Fibroblast of pulmonary artery (primary cell): ENCODE measurements at regions not wholly inside any gene's neighbourhood (a gene's known extent, or its start where the extent isn't known, plus 50 kb on each side); places are given as distances from the start of the nearest gene placed in this dataset.
"Not testable (repeated sequence)": the region's sequence is repeated elsewhere in the genome, so short reads cannot be mapped to it uniquely, and the experiment has no call there.

Source experiments
- DNase-seq: peaks from one replicate; pipeline ENCODE4 v3.0.0-alpha.2; 2010; ENCODE audit warnings: low read depth
- H3K4me3 ChIP-seq: replicated peaks from 2 replicates; pipeline ENCODE4 v1.5.1; 2011; ENCODE audit warnings: low read depth, mild to moderate bottlenecking, control low read depth, low read length, moderate library complexity
- TF ChIP-seq, protein P1 (sequence below): IDR thresholded peaks from 2 replicates; pipeline ENCODE4 v1.5.1; 2011; ENCODE audit warnings: mild to moderate bottlenecking, control low read depth, low read length, inconsistent platforms; ENCODE audit errors: missing control alignments

GRCh38 chr7:53358269-53358668 lies 322.8 kb downstream of the POM121L12 start:
- TF ChIP-seq, protein P1, sequence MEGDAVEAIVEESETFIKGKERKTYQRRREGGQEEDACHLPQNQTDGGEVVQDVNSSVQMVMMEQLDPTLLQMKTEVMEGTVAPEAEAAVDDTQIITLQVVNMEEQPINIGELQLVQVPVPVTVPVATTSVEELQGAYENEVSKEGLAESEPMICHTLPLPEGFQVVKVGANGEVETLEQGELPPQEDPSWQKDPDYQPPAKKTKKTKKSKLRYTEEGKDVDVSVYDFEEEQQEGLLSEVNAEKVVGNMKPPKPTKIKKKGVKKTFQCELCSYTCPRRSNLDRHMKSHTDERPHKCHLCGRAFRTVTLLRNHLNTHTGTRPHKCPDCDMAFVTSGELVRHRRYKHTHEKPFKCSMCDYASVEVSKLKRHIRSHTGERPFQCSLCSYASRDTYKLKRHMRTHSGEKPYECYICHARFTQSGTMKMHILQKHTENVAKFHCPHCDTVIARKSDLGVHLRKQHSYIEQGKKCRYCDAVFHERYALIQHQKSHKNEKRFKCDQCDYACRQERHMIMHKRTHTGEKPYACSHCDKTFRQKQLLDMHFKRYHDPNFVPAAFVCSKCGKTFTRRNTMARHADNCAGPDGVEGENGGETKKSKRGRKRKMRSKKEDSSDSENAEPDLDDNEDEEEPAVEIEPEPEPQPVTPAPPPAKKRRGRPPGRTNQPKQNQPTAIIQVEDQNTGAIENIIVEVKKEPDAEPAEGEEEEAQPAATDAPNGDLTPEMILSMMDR: no peak
- no peak for DNase-seq
- H3K4me3 ChIP-seq: no peak overlapping the region

GRCh38 chr7:53383131-53383530 lies 347.7 kb downstream of the POM121L12 start:
- no peak for DNase-seq
- no peak overlapping the region for H3K4me3 ChIP-seq
- TF ChIP-seq, protein P1: no peak

GRCh38 chr7:53385239-53385638 lies 349.8 kb downstream of the POM121L12 start:
- DNase-seq, H3K4me3 ChIP-seq: not testable (repeated sequence)

DNA sequence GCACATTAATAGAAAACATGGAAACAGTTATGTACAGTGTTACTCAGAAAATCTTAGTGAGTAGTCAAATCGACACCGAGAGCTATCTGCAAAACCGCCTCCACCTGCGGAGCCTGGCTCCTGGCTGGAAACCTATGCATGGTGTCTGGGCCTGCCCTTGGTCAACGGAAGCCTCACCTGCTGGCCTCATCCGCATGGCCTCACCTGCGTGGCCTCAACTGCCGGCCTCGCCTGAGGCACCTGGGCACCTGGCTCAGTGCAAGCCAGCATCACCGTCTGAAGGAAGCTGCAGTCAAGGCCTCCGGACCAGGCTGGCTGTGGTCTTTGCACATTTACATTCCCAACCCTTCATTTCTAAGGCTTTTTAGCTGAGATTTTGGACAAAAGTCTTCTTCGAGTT lies 352.1 kb downstream of the POM121L12 start:
- no peak for DNase-seq
- TF ChIP-seq, protein P1: no peak
- no peak overlapping the region for H3K4me3 ChIP-seq

- H3K4me3 ChIP-seq: no peak overlapping the region
- DNase-seq: no peak
- TF ChIP-seq, protein P1: no peak
Observed at GRCh38 chr7:53397911-53398310, 362.5 kb downstream of the POM121L12 start.

- TF ChIP-seq, protein P1: no peak
- DNase-seq: no peak
- no peak overlapping the region for H3K4me3 ChIP-seq
Observed at GRCh38 chr7:53398566-53398965, 363.1 kb downstream of the POM121L12 start.

GRCh38 chr7:53413021-53413420 lies 377.6 kb downstream of the POM121L12 start:
- TF ChIP-seq, protein P1: no peak
- DNase-seq: no peak
- no peak overlapping the region for H3K4me3 ChIP-seq
